Brain microvascular endothelial cell (primary cell): ENCODE measurements at regions not wholly inside any gene's neighbourhood (a gene's known extent, or its start where the extent isn't known, plus 50 kb on each side); places are given as distances from the start of the nearest gene placed in this dataset.

Experiments
- DNase-seq: peaks from one replicate; pipeline ENCODE4 v3.0.0-alpha.2; 2020
- H3K27ac ChIP-seq: fragments of 250-450 bp; sonication (Bioruptor Pico); 2 replicates; pipeline ENCODE4 v1.5.1; 2020; ENCODE audit warnings: mild to moderate bottlenecking, moderate library complexity
- H3K27me3 ChIP-seq: fragments of 250-450 bp; sonication (Bioruptor Pico); replicated peaks from 2 replicates; pipeline ENCODE4 v1.5.1; 2020; ENCODE audit warnings: mild to moderate bottlenecking
- H3K36me3 ChIP-seq: fragments of 250-450 bp; sonication (Bioruptor Pico); replicated peaks from 2 replicates; pipeline ENCODE4 v1.5.1; 2020; ENCODE audit warnings: mild to moderate bottlenecking
- H3K4me3 ChIP-seq: 2 replicates; pipeline ENCODE4 v1.5.1; 2011; ENCODE audit warnings: low read depth, mild to moderate bottlenecking, control low read depth, low read length, moderate library complexity
- CTCF ChIP-seq: IDR thresholded peaks from 2 replicates; pipeline ENCODE4 v1.5.1; 2011; ENCODE audit warnings: low read depth, mild to moderate bottlenecking, moderate library complexity, low read length, control low read depth, inconsistent platforms; ENCODE audit errors: missing control alignments
- in situ Hi-C: cut with HindIII; loops from 2 replicates; pipeline ENCODE4 v1.10.0; 2017; ENCODE audit warnings: low sequenced_read_pairs, low pct_ligation_motif_present

GRCh38 chr6:139823099-139823807 lies 448.8 kb upstream of the CITED2 start:
- in situ Hi-C loops = no loop called here

GRCh38 chr6:139821676-139822223 lies 447.3 kb upstream of the CITED2 start:
- in situ Hi-C loops = no loop called here
- no peaks in the 10 kb centered on the region for H3K27me3 ChIP-seq
- TF ChIP-seq CTCF = no peak
- H3K36me3 ChIP-seq = no peaks in the 10 kb centered on the region
- no peak overlapping the region for H3K4me3 ChIP-seq
- DNase-seq = no peak
- no peak overlapping the region for H3K27ac ChIP-seq

More at GRCh38 chr6:139823099-139823807, 448.8 kb upstream of the CITED2 start:
- no peaks in the 10 kb centered on the region for H3K36me3 ChIP-seq
- no peak for DNase-seq
- no peak overlapping the region for H3K4me3 ChIP-seq
- no peaks in the 10 kb centered on the region for H3K27me3 ChIP-seq
- no peak overlapping the region for H3K27ac ChIP-seq
- no peak for TF ChIP-seq CTCF

- peak; percentile 29 for DNase-seq
- no peak for TF ChIP-seq CTCF
- H3K27ac ChIP-seq = no peak overlapping the region
- no peaks in the 10 kb centered on the region for H3K36me3 ChIP-seq
- H3K4me3 ChIP-seq = no peak overlapping the region
- in situ Hi-C loops = no loop called here
- no peaks in the 10 kb centered on the region for H3K27me3 ChIP-seq
These were observed 445.8 kb upstream of the CITED2 start for GRCh38 chr6:139820210-139820609.

- in situ Hi-C loops = no loop called here
- Histone ChIP-seq H3K27ac (no peak overlapping the region), H3K4me3 (no peak overlapping the region), H3K27me3 (no peaks in the 10 kb centered on the region), H3K36me3 (no peaks in the 10 kb centered on the region)
- no peak for TF ChIP-seq CTCF
- DNase-seq = no peak
These were observed 445.3 kb upstream of the CITED2 start for GRCh38 chr6:139819776-139820175.

- in situ Hi-C loops = no loop called here
- H3K27ac ChIP-seq = no peak overlapping the region
- no peak overlapping the region for H3K4me3 ChIP-seq
- no peak for TF ChIP-seq CTCF
- H3K27me3 ChIP-seq = no peaks in the 10 kb centered on the region
- no peak for DNase-seq
- H3K36me3 ChIP-seq = no peaks in the 10 kb centered on the region
These were observed 438.5 kb upstream of the CITED2 start for GRCh38 chr6:139812939-139813338.
